ENCODE measurements at regions not wholly inside any gene's neighbourhood (a gene's known extent, or its start where the extent isn't known, plus 50 kb on each side); places are given as distances from the start of the nearest gene placed in this dataset.

DNA sequence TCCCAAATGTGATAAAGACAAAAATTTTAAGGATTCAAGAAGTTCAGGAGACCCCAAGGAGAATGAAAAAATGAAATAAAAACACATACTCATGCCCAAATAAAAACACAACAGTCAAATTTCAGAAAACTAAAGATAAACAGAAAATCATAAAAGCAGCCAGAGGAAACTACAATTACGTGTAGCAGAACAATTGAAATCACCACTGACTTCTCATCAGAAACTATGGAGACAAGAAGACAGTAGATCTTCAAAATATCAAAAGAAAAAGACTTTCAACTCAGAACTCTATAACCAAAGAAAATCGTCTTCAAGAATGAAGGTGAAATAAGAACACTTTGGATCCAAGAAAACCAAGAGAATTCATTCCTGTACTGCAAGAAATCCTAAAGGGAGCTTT lies 54.9 kb downstream of the DIO3 start:
- H3K9ac ChIP-seq (ENCODE audit: low read depth in 1 of 2, low read length in 2 of 2) = no peak overlapping the region
- peaks cover 0 to 4% (median 0%) of the 10 kb centered on the region in 4 donors for H3K27me3 ChIP-seq (ENCODE audit: control insufficient read depth in 4 of 4, insufficient read depth in 4 of 4, low read length in 3 of 4)
- WGBS = 74% methylated on average over 2 of the region's 2 CpGs
- no peaks in the 10 kb centered on the region for H3K9me3 ChIP-seq (ENCODE audit: control insufficient read depth in 4 of 4, low read length in 3 of 4)
- no peak for DNase-seq (ENCODE audit: low spot score)
- no peaks in the 10 kb centered on the region for H3K4me1 ChIP-seq (ENCODE audit: control insufficient read depth in 4 of 4, insufficient read depth in 4 of 4, low read length in 3 of 4)
- TF ChIP-seq EGR1 (IDR thresholded peaks at IDR 0.05; ENCODE audit: low read depth in 2 of 2) = no peak
- TF ChIP-seq RXRA (IDR thresholded peaks at IDR 0.05) = no peak
- TF ChIP-seq SP1 (IDR thresholded peaks at IDR 0.05) = no peak
- TF ChIP-seq HNF4A (conservative IDR thresholded peaks at IDR 0.05) = no peak
- TF ChIP-seq RAD21 (IDR thresholded peaks at IDR 0.05) = no peak
- H3K36me3 ChIP-seq (ENCODE audit: control insufficient read depth in 4 of 4, insufficient read depth in 3 of 4, low read depth in 1 of 4, low read length in 3 of 4) = no peaks in the 10 kb centered on the region
- no peak overlapping the region for H3K27ac ChIP-seq (ENCODE audit: low read depth in 1 of 2, low read length in 2 of 2)
- H3K4me3 ChIP-seq (ENCODE audit: low read depth in 1 of 3, low read length in 3 of 3) = no peak overlapping the region

DNA sequence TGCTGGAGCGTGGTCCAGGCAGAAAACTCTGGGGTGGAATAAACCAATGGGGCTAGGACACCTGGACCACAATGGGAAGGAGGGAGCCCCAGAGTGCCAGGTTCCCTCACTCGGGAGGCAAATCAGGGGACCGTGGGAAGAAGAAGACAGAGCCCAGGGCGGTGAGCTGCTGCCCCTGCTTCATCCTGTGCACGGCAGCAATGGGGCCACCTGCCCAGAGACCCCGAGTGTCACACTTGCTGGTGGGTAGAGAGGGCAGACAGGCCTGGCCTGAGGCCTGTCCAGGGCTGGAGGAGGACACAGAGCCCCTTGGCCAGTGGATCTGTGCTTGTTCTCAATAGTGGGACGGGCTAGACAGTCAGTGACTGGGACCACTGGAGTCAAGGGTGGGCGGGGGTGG lies 58.2 kb downstream of the DIO3 start:
- WGBS = 92% methylated on average over 8 of the region's 8 CpGs
- H3K4me3 ChIP-seq (ENCODE audit: low read depth in 1 of 3, low read length in 3 of 3) = no peak overlapping the region
- no peaks in the 10 kb centered on the region for H3K36me3 ChIP-seq (ENCODE audit: control insufficient read depth in 4 of 4, insufficient read depth in 3 of 4, low read depth in 1 of 4, low read length in 3 of 4)
- H3K27me3 ChIP-seq (ENCODE audit: control insufficient read depth in 4 of 4, insufficient read depth in 4 of 4, low read length in 3 of 4) = peaks cover 0 to 2% (median 0%) of the 10 kb centered on the region in 4 donors
- H3K9ac ChIP-seq (ENCODE audit: low read depth in 1 of 2, low read length in 2 of 2) = no peak overlapping the region
- no peaks in the 10 kb centered on the region for H3K9me3 ChIP-seq (ENCODE audit: control insufficient read depth in 4 of 4, low read length in 3 of 4)
- H3K4me1 ChIP-seq (ENCODE audit: control insufficient read depth in 4 of 4, insufficient read depth in 4 of 4, low read length in 3 of 4) = no peaks in the 10 kb centered on the region
- no peak overlapping the region for H3K27ac ChIP-seq (ENCODE audit: low read depth in 1 of 2, low read length in 2 of 2)
- TF ChIP-seq EGR1 (IDR thresholded peaks at IDR 0.05; ENCODE audit: low read depth in 2 of 2) (no peak), YY1 (IDR thresholded peaks at IDR 0.05) (no peak), JUND (IDR thresholded peaks at IDR 0.05) (no peak), HNF4A (conservative IDR thresholded peaks at IDR 0.05) (no peak), NR2F2 (IDR thresholded peaks at IDR 0.05) (no peak), REST (IDR thresholded peaks at IDR 0.05) (no peak), SP1 (IDR thresholded peaks at IDR 0.05) (no peak), FOXA2 (IDR thresholded peaks at IDR 0.05) (no peak), MAX (IDR thresholded peaks at IDR 0.05) (no peak), RAD21 (IDR thresholded peaks at IDR 0.05) (no peak), HNF4G (IDR thresholded peaks at IDR 0.05) (no peak), RXRA (IDR thresholded peaks at IDR 0.05) (no peak), TAF1 (conservative IDR thresholded peaks at IDR 0.05) (no peak), GABPA (IDR thresholded peaks at IDR 0.05 in 1 of 2, conservative IDR thresholded peaks at IDR 0.05 in 1 of 2) (no peak)
- TF ChIP-seq, protein P1, sequence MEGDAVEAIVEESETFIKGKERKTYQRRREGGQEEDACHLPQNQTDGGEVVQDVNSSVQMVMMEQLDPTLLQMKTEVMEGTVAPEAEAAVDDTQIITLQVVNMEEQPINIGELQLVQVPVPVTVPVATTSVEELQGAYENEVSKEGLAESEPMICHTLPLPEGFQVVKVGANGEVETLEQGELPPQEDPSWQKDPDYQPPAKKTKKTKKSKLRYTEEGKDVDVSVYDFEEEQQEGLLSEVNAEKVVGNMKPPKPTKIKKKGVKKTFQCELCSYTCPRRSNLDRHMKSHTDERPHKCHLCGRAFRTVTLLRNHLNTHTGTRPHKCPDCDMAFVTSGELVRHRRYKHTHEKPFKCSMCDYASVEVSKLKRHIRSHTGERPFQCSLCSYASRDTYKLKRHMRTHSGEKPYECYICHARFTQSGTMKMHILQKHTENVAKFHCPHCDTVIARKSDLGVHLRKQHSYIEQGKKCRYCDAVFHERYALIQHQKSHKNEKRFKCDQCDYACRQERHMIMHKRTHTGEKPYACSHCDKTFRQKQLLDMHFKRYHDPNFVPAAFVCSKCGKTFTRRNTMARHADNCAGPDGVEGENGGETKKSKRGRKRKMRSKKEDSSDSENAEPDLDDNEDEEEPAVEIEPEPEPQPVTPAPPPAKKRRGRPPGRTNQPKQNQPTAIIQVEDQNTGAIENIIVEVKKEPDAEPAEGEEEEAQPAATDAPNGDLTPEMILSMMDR (IDR thresholded peaks at IDR 0.05; ENCODE audit: low read depth, low read length, missing input control) = no peak
- TF ChIP-seq, protein P2, sequence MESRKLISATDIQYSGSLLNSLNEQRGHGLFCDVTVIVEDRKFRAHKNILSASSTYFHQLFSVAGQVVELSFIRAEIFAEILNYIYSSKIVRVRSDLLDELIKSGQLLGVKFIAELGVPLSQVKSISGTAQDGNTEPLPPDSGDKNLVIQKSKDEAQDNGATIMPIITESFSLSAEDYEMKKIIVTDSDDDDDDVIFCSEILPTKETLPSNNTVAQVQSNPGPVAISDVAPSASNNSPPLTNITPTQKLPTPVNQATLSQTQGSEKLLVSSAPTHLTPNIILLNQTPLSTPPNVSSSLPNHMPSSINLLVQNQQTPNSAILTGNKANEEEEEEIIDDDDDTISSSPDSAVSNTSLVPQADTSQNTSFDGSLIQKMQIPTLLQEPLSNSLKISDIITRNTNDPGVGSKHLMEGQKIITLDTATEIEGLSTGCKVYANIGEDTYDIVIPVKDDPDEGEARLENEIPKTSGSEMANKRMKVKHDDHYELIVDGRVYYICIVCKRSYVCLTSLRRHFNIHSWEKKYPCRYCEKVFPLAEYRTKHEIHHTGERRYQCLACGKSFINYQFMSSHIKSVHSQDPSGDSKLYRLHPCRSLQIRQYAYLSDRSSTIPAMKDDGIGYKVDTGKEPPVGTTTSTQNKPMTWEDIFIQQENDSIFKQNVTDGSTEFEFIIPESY (IDR thresholded peaks at IDR 0.05) = no peak
- DNase-seq (ENCODE audit: low spot score) = no peak
